ENCODE measurements at regions not wholly inside any gene's neighbourhood (a gene's known extent, or its start where the extent isn't known, plus 50 kb on each side); places are given as distances from the start of the nearest gene placed in this dataset.

DNA sequence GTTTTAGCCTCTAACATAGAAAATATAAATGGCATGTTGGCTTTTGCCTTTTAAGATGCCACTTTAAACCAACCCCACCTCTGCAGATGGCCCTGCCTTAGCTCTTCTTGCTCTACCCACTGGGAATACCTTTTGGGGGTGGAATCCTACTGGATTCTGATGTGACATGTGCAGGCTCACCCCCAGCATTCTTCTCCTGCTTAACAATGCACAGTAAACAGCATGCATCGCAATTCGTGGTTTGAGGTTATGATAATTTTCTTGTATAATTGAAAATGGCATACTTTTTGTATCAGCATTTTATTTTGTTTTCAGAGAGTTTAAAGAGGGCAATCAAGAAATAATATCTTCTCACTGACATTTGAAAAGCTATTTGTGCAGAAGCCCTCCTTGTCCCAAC is 167.9 kb downstream of the AREG start:
- H3K27ac Mint-ChIP-seq, result no peak overlapping the region
- no peaks in the 10 kb centered on the region for H3K9me3 Mint-ChIP-seq
- no peak for DNase-seq (ENCODE audit: low spot score)
- no peaks in the 10 kb centered on the region for H3K27me3 Mint-ChIP-seq (ENCODE audit: low read depth)
- H3K4me3 Mint-ChIP-seq, result no peak overlapping the region
- H3K36me3 Mint-ChIP-seq (ENCODE audit: low read depth), result no peaks in the 10 kb centered on the region
- H3K4me1 Mint-ChIP-seq (ENCODE audit: low read depth), result no peaks in the 10 kb centered on the region

DNA sequence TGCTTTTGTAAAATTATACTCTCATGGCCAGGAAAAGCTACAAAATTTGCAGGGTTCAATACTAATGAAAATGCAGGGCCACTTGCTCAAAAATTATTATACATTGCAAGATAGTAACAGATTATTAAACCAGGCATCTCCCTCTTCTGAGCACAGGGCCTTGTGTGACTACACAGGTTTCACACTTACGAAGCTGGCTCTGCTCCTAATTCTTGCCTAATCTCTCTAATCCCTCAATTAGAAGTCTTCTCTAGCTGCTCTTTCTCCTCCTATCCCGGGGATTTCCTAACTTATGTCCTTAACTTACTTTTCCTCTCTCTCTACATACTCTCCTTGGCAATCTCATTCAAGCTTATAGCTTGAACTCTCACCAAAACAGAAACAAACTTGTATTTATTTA is 168.3 kb downstream of the AREG start:
- Mint-ChIP-seq H3K9me3 (no peaks in the 10 kb centered on the region), H3K36me3 (ENCODE audit: low read depth) (no peaks in the 10 kb centered on the region), H3K4me1 (ENCODE audit: low read depth) (no peaks in the 10 kb centered on the region), H3K4me3 (no peak overlapping the region), H3K27me3 (ENCODE audit: low read depth) (no peaks in the 10 kb centered on the region), H3K27ac (no peak overlapping the region)
- DNase-seq (ENCODE audit: low spot score), result no peak

- DNase-seq (ENCODE audit: low spot score), result no peak
- no peaks in the 10 kb centered on the region for H3K9me3 Mint-ChIP-seq
- H3K4me1 Mint-ChIP-seq (ENCODE audit: low read depth), result no peaks in the 10 kb centered on the region
- H3K27me3 Mint-ChIP-seq (ENCODE audit: low read depth), result peaks cover 5% of the 10 kb centered on the region
- no peak overlapping the region for H3K4me3 Mint-ChIP-seq
- no peaks in the 10 kb centered on the region for H3K36me3 Mint-ChIP-seq (ENCODE audit: low read depth)
- H3K27ac Mint-ChIP-seq, result no peak overlapping the region
Measured at GRCh38 chr4:74615411-74615810, 170.5 kb downstream of the AREG start.

DNA sequence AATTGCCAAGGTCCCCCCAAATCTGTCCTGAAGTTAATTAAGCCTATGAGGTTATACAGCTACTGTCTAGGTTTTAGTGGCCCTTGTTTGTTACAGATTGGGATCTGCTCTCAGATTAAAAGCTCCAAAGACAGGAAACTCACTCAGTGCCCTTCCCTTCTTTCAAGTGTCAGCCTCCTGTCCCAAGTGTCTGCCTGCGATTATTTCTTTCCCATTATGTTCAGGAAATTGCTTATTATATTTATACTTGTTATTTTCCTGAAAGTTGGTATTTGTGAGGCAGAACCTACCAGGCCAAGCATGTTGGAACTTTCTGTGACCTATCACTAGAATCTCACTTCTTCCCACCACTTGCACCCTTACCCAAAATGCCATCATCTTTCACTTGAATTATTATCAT is 173.2 kb downstream of the AREG start:
- H3K4me1 Mint-ChIP-seq (ENCODE audit: low read depth), result no peaks in the 10 kb centered on the region
- no peak overlapping the region for H3K27ac Mint-ChIP-seq
- no peaks in the 10 kb centered on the region for H3K9me3 Mint-ChIP-seq
- H3K36me3 Mint-ChIP-seq (ENCODE audit: low read depth), result no peaks in the 10 kb centered on the region
- DNase-seq (ENCODE audit: low spot score), result no peak
- peaks cover 5% of the 10 kb centered on the region for H3K27me3 Mint-ChIP-seq (ENCODE audit: low read depth)
- H3K4me3 Mint-ChIP-seq, result no peak overlapping the region

GRCh38 chr4:74618659-74619058 is 173.7 kb downstream of the AREG start:
- DNase-seq (ENCODE audit: low spot score), result no peak
- Mint-ChIP-seq H3K4me1 (ENCODE audit: low read depth) (no peaks in the 10 kb centered on the region), H3K27me3 (ENCODE audit: low read depth) (peaks cover 5% of the 10 kb centered on the region), H3K9me3 (no peaks in the 10 kb centered on the region), H3K27ac (no peak overlapping the region), H3K36me3 (ENCODE audit: low read depth) (no peaks in the 10 kb centered on the region), H3K4me3 (no peak overlapping the region)

DNA sequence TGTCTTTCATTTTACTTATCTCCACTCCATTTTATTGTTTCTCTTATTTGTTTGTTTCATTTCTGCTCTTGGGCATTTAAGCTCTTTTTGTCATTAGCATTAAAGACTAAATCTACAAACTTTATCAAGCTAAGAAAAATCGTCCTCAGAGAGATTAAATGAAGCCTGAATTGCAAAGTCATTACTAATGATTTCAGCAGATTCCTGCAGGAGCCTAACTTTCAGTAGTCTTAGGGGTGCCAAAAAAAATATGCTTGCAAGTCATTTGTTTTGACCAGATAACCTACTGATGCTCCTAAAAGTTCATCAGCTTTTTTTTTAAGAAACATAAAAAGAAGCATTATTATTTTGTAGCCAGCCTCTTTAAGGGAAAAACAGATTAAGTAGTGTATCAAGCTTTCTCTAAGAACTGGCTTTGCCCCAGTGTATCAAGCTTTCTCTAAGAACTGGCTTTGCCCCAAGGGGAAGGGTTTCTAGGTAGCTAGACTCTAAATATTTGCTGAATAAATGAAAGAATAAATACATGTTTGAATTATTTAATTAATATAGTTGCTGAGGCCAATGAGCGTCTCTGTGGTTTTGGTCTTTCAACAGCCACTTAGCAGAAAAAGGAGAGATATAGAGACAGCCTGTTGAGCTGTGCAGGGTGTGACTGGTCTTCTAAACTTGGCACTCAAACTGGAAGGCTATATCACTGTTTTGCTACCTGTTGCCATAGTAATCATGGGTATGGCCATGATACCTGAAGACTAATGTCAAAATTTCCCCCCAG is 174.2 kb downstream of the BTC start:
- Mint-ChIP-seq H3K4me1 (ENCODE audit: low read depth) (peaks cover 8% of the 10 kb centered on the region), H3K36me3 (ENCODE audit: low read depth) (no peaks in the 10 kb centered on the region), H3K27ac (no peak overlapping the region), H3K27me3 (ENCODE audit: low read depth) (peaks cover 5% of the 10 kb centered on the region), H3K4me3 (no peak overlapping the region), H3K9me3 (no peaks in the 10 kb centered on the region)
- DNase-seq (ENCODE audit: low spot score), result no peak

GRCh38 chr4:74621616-74622015 is 172.7 kb downstream of the BTC start:
- Mint-ChIP-seq H3K4me3 (no peak overlapping the region), H3K4me1 (ENCODE audit: low read depth) (peaks cover 18% of the 10 kb centered on the region)

GRCh38 chr4:74623041-74623440 is 171.3 kb downstream of the BTC start:
- no peak for DNase-seq (ENCODE audit: low spot score)
- H3K4me1 Mint-ChIP-seq (ENCODE audit: low read depth), result peaks cover 18% of the 10 kb centered on the region
- no peak overlapping the region for H3K27ac Mint-ChIP-seq
- H3K36me3 Mint-ChIP-seq (ENCODE audit: low read depth), result no peaks in the 10 kb centered on the region
- no peak overlapping the region for H3K4me3 Mint-ChIP-seq
- no peaks in the 10 kb centered on the region for H3K9me3 Mint-ChIP-seq
- peaks cover 5% of the 10 kb centered on the region for H3K27me3 Mint-ChIP-seq (ENCODE audit: low read depth)

More at GRCh38 chr4:74621616-74622015, 172.7 kb downstream of the BTC start:
- no peaks in the 10 kb centered on the region for H3K36me3 Mint-ChIP-seq (ENCODE audit: low read depth)
- H3K9me3 Mint-ChIP-seq, result no peaks in the 10 kb centered on the region
- H3K27ac Mint-ChIP-seq, result no peak overlapping the region
- peaks cover 5% of the 10 kb centered on the region for H3K27me3 Mint-ChIP-seq (ENCODE audit: low read depth)
- no peak for DNase-seq (ENCODE audit: low spot score)

DNA sequence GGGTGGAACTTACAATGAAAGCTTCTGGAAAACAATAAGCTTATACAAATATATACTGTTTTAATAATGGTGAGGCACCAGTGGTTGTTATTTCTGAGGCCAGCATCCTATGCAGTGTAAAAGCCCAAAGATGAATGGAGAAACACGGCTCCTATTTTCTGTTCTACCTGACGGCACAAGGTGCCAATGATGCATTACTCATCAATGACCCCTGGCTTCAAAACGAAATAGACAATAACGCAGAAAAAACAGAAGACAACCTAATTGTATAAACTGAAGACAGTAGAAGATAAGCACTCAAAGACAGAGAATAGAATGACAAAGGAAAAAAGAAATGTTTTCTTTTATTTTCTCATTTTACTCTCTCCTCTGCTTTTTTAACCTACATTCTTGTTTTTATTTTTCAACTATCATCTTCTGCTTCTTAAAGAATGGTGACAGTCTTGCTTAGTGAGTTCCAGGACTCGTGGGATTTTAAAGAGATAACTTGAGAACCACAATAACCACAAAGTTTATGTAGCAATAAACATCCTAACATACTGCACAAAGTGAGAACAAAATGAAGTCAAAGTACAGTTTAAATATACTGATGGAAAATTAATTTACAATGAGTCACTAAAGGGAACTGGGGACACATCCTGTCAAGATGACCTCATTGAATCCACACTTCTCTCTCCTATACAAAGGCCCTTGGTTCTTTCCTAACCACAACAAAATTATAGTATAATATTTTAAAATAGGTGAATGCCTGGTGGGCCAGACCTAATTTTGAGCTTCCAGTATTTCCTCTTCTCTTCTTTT is 169.8 kb downstream of the BTC start:
- no peak for DNase-seq (ENCODE audit: low spot score)
- Mint-ChIP-seq H3K9me3 (no peaks in the 10 kb centered on the region), H3K36me3 (ENCODE audit: low read depth) (no peaks in the 10 kb centered on the region), H3K4me3 (no peak overlapping the region), H3K27me3 (ENCODE audit: low read depth) (peaks cover 2% of the 10 kb centered on the region), H3K27ac (no peak overlapping the region), H3K4me1 (ENCODE audit: low read depth) (peaks cover 18% of the 10 kb centered on the region)

GRCh38 chr4:74625981-74626380 is 168.3 kb downstream of the BTC start:
- H3K9me3 Mint-ChIP-seq, result no peaks in the 10 kb centered on the region
- H3K27me3 Mint-ChIP-seq (ENCODE audit: low read depth), result no peaks in the 10 kb centered on the region
- no peak overlapping the region for H3K4me3 Mint-ChIP-seq
- no peaks in the 10 kb centered on the region for H3K36me3 Mint-ChIP-seq (ENCODE audit: low read depth)
- no peak overlapping the region for H3K27ac Mint-ChIP-seq
- peaks cover 18% of the 10 kb centered on the region for H3K4me1 Mint-ChIP-seq (ENCODE audit: low read depth)
- DNase-seq (ENCODE audit: low spot score), result no peak

DNA sequence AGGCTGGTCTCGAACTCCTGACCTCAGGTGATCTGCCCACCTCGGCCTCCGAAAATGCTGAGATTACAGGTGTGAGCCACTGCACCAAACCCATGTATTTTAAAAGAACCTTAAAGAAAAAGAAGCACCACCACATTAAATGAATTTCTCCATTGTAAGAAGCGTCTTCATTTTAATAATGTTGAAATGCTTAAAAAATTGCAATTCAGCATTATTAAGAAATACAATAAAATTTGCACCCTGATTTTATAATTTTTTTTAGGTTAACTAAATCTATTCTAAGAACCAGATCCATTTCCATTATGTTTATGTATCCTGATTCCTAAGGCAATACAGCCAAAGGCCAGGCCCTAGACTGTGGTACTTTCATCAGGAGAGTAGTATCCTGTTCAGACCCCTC is 167.2 kb downstream of the BTC start:
- Mint-ChIP-seq H3K27me3 (ENCODE audit: low read depth) (peaks cover 1% of the 10 kb centered on the region), H3K27ac (no peak overlapping the region), H3K9me3 (no peaks in the 10 kb centered on the region), H3K4me1 (ENCODE audit: low read depth) (peaks cover 18% of the 10 kb centered on the region), H3K36me3 (ENCODE audit: low read depth) (no peaks in the 10 kb centered on the region), H3K4me3 (no peak overlapping the region)
- DNase-seq (ENCODE audit: low spot score), result no peak

DNA sequence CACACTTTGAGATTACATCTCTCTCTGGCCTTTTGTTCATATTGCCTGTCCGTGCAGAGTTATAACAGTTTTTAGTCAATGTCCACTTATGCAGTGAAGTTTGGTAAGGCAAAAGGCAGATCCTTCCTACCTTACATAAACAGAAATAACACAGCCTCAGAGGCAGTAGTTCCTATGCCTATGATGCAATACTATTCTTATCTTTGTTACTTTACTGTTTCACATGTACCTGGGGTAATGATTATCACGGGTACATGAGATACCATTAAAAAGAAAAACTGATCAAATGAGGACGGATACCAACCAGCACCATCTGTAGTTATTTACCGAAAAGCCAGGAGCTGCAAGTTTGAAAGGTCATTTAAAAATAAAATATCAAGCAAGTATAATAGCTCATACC is 166.8 kb downstream of the BTC start:
- H3K27me3 Mint-ChIP-seq (ENCODE audit: low read depth), result peaks cover 2% of the 10 kb centered on the region
- H3K27ac Mint-ChIP-seq, result no peak overlapping the region
- no peaks in the 10 kb centered on the region for H3K36me3 Mint-ChIP-seq (ENCODE audit: low read depth)
- H3K9me3 Mint-ChIP-seq, result no peaks in the 10 kb centered on the region
- no peak for DNase-seq (ENCODE audit: low spot score)
- no peak overlapping the region for H3K4me3 Mint-ChIP-seq
- H3K4me1 Mint-ChIP-seq (ENCODE audit: low read depth), result peaks cover 19% of the 10 kb centered on the region

- no peak overlapping the region for H3K27ac Mint-ChIP-seq
- no peaks in the 10 kb centered on the region for H3K9me3 Mint-ChIP-seq
Measured at GRCh38 chr4:74628852-74629620, 165.3 kb downstream of the BTC start.

GRCh38 chr4:74630551-74630950 is 163.8 kb downstream of the BTC start:
- peaks cover 16% of the 10 kb centered on the region for H3K4me1 Mint-ChIP-seq (ENCODE audit: low read depth)
- no peaks in the 10 kb centered on the region for H3K36me3 Mint-ChIP-seq (ENCODE audit: low read depth)
- no peaks in the 10 kb centered on the region for H3K9me3 Mint-ChIP-seq
- peaks cover 7% of the 10 kb centered on the region for H3K27me3 Mint-ChIP-seq (ENCODE audit: low read depth)
- no peak for DNase-seq (ENCODE audit: low spot score)
- no peak overlapping the region for H3K4me3 Mint-ChIP-seq
- H3K27ac Mint-ChIP-seq, result no peak overlapping the region

More at GRCh38 chr4:74628852-74629620, 165.3 kb downstream of the BTC start:
- no peaks in the 10 kb centered on the region for H3K36me3 Mint-ChIP-seq (ENCODE audit: low read depth)
- peaks cover 7% of the 10 kb centered on the region for H3K27me3 Mint-ChIP-seq (ENCODE audit: low read depth)
- peaks cover 25% of the 10 kb centered on the region for H3K4me1 Mint-ChIP-seq (ENCODE audit: low read depth)
- no peak overlapping the region for H3K4me3 Mint-ChIP-seq
- DNase-seq (ENCODE audit: low spot score), result no peak

All from T-helper 2 cell treated with Interferon-gamma antibody and Interleukin-4, amounts not matched to agents 5 μg/mL and 100 μg/mL, for 36 hours (primary cell).